HG03280 (cell line): ENCODE measurements at regions not wholly inside any gene's neighbourhood (a gene's known extent, or its start where the extent isn't known, plus 50 kb on each side); places are given as distances from the start of the nearest gene placed in this dataset.
"Not testable (repeated sequence)": the region's sequence is repeated elsewhere in the genome, so short reads cannot be mapped to it uniquely, and the experiment has no call there.

Experiments
- ATAC-seq: cut with Tn5 transposase; IDR thresholded peaks from one replicate; pipeline ENCODE4 v1.9.1; 2021; ENCODE audit warnings: mild to moderate bottlenecking, moderate library complexity; ENCODE audit not compliant: unreplicated experiment

GRCh38 chr2:56768973-56769372 is 585.2 kb downstream of the CCDC85A start:
- ATAC-seq = no peak

DNA sequence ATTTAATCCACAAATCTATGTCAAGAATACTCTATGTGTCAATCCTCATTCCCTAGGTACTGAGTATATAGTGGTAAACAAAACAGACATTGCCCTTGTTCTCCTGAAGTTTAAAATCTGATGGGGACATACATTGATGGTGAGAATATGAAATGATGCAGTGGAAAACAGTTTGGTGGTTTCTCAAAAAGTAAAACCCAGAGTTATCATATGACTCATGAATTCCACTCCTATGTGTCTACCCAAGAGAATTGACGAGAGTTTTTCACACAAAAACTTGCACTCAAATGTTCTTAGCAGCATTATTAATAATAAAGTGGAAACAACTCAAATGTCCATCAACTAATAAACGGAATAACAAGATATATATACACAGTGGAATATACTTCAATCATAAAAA is 586.7 kb downstream of the CCDC85A start:
- no peak for ATAC-seq

DNA sequence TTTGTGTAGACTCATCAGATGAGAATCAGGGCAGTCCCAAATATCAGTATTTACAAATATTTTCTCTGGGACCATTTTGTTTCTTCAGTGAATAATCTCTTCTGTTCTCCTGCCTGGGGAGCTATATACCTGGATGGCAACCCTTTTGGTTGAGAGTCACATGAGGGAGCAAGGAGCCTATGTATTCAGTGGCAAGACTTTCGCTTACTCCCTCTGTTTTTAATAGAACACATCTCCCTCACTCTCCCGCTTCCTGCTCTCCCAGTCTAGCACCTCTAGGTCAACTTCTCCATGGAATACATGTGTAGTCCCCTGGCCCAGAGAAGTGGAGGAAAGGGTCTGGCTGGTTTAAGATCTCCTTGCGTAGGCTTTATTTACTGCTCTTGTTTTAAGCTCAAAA is 600.3 kb downstream of the CCDC85A start:
- no peak for ATAC-seq

DNA sequence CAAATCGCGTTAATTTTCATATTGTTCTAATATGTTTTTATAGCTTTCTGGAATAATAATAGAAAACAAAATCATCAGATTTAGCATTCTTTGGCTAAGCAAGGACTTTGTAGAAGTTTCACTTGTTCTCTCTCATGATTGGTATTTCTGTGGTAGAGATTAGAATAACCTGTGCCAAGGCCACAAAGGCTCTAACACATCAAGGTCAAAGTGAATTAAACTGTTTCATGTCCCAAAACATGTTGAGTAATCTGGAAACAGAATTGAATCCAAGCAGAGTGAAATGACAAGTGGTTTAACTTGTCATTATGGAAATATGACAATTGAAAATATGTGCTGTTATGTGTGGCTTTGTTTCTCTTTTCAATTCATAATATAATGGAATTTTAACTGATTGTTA is 617.4 kb downstream of the CCDC85A start:
- ATAC-seq = no peak

GRCh38 chr2:56801770-56802169 is 618.0 kb downstream of the CCDC85A start:
- ATAC-seq = no peak

- ATAC-seq = no peak
These were observed 619.8 kb downstream of the CCDC85A start for GRCh38 chr2:56803596-56803995.

GRCh38 chr2:56806924-56807323 is 623.1 kb downstream of the CCDC85A start:
- no peak for ATAC-seq

- ATAC-seq = no peak
These were observed 624.1 kb downstream of the CCDC85A start for GRCh38 chr2:56807861-56808260.

- ATAC-seq = no peak
These were observed 627.6 kb downstream of the CCDC85A start for GRCh38 chr2:56811401-56811800.

DNA sequence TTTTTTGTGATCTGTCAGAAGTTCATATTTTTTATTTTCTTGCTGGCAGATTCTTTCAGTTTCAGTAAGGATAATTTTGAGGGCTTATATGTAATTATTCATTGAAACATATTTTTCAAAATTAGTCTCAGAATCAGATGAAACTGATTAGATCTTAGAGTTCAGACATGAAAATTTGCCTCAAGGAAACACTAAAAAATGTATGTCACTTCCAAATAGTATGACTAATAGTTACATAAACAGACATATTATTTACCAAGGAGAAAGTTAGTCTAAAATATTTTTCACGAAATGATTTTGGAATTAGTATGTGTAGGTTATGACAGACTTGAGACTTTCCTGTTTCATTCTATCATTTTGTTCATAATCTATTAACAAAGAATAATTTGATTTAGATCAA is 628.6 kb downstream of the CCDC85A start:
- no peak for ATAC-seq

- ATAC-seq = no peak
These were observed 629.7 kb downstream of the CCDC85A start for GRCh38 chr2:56813490-56813889.

DNA sequence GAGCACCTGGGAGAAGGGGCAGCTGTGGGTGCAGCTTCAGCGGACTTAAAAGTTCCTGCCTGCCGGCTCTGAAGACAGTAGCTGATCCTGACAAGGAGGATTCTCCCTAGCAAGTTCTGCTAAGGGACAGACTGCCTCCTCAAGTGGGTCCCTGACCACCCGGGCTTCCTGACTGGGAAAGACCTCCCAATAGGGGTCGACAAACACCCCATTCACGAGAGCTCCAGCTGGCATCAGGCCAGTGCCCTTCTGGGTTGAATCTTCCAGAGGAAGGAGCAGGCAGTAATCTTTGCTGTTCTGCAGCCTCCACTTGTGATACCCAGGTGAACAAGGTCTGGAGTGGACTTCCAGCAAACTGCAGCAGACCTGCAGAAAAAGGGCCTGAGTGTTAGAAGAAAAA is 632.9 kb downstream of the CCDC85A start:
- no peak for ATAC-seq

GRCh38 chr2:56831780-56832179 is 648.0 kb downstream of the CCDC85A start:
- ATAC-seq = no peak

GRCh38 chr2:56834686-56835085 is 650.9 kb downstream of the CCDC85A start:
- no peak for ATAC-seq

GRCh38 chr2:56840009-56840408 is 656.2 kb downstream of the CCDC85A start:
- not testable (repeated sequence) for ATAC-seq

DNA sequence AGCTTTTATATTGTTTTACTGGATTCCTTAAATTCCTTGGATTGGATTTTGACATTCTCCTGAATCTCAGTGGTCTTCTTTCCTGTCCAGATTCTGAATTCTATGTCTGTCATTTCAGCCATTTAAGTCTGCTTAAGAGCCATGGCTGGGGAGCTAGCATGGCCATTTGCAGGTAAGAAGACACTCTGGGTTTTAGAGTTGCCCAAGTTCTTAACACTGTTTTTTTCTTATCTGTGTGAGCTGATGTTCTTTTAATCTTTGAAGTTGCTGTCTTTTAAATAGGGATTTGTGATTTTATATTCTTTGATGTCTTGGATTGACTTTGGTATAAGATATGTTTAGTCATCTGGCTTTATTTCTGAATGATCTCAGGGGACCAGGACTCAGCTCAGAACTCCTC is 677.2 kb downstream of the CCDC85A start:
- no peak for ATAC-seq

DNA sequence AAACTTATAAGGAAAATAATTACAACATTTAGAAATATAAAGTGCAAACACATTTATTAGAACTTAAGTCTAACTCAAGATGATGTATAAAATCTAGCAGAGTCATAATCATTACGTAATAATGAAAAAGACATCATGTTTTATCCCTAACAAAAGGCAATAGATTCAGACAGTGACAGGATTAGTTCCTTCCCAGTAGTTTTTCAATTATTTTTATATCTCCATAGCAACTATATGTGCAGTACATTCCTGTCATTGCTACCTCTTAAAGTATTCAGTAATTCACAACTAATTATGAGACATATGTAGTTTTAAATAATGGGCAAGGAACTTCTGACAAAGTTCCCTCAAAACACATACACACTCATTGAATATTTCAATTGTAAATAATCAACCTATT is 687.9 kb downstream of the CCDC85A start:
- ATAC-seq = no peak

- no peak for ATAC-seq
These were observed 690.9 kb downstream of the CCDC85A start for GRCh38 chr2:56874717-56875116.

DNA sequence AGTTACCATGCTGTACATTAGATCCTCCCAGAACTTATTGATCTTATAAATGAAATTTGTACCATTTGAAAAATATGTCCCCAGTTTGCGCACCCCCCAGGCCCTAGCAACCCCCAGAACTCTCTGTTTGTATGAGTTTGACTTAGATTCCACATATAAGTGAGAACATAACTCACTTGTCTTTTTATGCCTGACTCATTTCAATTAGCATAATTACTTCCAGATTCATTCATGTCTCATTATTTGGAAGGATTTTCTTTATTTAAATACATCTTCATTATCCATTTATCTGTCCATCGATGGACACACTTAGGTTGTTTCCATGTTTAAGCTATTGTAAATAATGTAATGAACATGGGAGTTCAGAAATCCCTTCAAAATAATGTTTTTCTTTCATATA is 705.9 kb downstream of the CCDC85A start:
- no peak for ATAC-seq

DNA sequence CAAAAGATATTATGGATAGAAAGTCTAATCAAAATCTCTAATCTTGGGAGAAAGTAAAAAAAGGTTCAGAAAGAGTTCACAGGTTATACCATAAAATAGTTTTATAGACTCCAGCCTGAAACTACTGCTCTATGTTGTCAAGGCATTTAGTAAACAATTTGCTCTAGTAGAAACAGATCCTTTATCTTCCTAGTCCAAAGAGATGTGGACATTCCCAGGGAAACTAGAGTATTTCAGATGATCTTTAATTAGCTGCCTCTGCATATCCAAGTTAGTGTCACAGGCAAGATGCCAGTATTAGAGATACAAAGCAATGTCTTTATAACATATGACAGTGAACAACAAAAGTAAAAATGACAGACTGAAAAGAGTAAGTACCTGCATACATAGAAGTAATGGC is 708.6 kb downstream of the CCDC85A start:
- no peak for ATAC-seq

DNA sequence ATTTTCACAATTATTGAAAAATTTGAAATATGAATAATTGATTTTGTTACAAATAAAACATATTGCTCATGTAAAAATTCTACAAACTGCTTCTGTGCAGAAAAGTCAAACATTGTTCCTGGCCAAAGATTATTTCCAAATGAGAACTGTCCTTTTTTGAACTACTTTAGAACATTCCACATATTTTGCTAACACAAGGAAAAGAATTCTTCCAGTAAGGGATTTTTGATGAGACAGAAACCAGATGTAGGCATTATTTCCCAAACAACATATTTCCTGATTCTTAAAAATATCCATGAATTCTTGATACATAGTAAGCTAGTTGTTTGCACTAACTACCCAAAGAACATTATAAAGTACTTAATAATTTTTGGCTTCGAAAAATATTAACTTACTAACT is 715.2 kb downstream of the CCDC85A start:
- no peak for ATAC-seq

DNA sequence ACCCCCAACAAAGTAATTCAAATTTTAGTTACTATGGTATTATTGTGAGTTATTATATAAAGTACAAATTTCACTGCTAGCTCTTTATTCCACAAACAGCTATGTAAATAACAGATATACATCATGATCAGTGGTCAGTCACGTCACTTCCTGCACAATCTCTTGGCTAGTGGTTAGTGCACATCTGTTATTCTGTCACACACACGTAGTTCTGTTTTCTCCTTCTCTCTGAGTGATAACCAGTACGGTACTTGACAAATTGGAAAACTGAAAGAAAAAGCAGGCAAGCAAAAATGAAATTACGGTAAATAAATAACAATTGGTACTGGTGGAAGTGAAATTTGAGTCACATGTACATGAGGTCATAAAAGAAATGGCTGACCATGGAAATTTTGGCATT is 728.7 kb downstream of the CCDC85A start:
- ATAC-seq = no peak

DNA sequence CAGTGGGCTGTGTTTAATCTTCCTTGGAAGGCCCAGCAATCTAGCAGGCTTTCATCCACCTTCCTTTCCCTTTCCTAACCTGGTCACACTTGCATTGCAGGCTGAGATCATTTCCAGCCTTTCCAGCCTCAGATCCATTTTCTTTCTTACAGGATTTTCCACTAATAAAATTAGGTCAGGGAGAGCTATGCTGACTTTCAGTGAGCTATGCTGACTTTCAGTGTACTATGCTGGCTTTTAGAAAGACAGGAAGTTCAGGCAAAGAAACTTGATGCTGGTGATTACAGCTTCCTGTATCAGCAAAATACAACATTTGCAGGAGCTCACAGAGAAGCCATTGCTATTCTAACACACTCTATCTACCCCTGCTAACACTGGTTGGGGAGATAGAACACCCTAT is 735.0 kb downstream of the CCDC85A start:
- ATAC-seq = no peak

GRCh38 chr2:56933976-56934375 is 750.2 kb downstream of the CCDC85A start:
- no peak for ATAC-seq
